Omental fat pad (tissue), 3 donors: ENCODE measurements at regions not wholly inside any gene's neighbourhood (a gene's known extent, or its start where the extent isn't known, plus 50 kb on each side); places are given as distances from the start of the nearest gene placed in this dataset.
"Not testable (repeated sequence)": the region's sequence is repeated elsewhere in the genome, so short reads cannot be mapped to it uniquely, and the experiment has no call there.

ENCODE experiments used
- ATAC-seq: fragments of 150-250 bp; one replicate; pipeline ENCODE4 v1.9.1; 2016; ENCODE audit warnings: mild to moderate bottlenecking, moderate library complexity; ENCODE audit not compliant: low FRiP score
- DNase-seq: peaks from one replicate; pipeline ENCODE4 v3.0.0-alpha.2; 2019; ENCODE audit warnings: low spot score
- CTCF ChIP-seq, 3 donors: fragments of 450-650 bp; IDR thresholded peaks; one replicate each; pipeline ENCODE4 v1.5.1; 2016 to 2017; ENCODE audit warnings: antibody characterized with exemption in 3 of 3, mild to moderate bottlenecking in 3 of 3, moderate library complexity in 2 of 3

DNA sequence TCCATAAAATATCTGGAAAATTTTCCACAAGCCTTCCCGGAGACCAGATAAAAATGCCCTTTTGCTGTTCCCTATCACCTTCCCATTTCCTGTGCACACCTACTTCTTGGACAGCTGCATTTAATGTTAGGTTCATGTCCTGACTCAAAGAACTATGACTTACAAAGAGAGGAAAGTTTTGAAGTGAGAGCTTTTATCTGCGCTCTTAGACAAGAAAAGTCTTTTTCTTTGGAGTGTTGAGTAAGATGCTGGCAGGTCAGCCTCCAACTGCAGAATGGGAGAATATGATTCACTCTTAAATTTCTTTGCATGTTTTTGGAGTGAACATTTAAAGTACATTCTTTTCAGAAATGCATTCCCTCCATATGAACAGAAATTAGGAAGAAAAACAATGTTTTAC lies 147.3 kb upstream of the DPH6 start:
- peak; percentile 50 for ATAC-seq
- DNase-seq = no peak
- no peak for TF ChIP-seq CTCF (IDR thresholded peaks at IDR 0.05)

GRCh38 chr15:35693886-35694285 lies 147.9 kb upstream of the DPH6 start:
- TF ChIP-seq CTCF (IDR thresholded peaks at IDR 0.05) = no peak
- DNase-seq (no peak), ATAC-seq (no peak)

- DNase-seq = no peak
- no peak for ATAC-seq
- TF ChIP-seq CTCF (IDR thresholded peaks at IDR 0.05) = no peak
These were observed 149.0 kb upstream of the DPH6 start for GRCh38 chr15:35695003-35695402.

- ATAC-seq (peak; percentile 83), DNase-seq (no peak)
- TF ChIP-seq CTCF (IDR thresholded peaks at IDR 0.05) = no peak
These were observed 150.8 kb upstream of the DPH6 start for GRCh38 chr15:35696767-35697231.

DNA sequence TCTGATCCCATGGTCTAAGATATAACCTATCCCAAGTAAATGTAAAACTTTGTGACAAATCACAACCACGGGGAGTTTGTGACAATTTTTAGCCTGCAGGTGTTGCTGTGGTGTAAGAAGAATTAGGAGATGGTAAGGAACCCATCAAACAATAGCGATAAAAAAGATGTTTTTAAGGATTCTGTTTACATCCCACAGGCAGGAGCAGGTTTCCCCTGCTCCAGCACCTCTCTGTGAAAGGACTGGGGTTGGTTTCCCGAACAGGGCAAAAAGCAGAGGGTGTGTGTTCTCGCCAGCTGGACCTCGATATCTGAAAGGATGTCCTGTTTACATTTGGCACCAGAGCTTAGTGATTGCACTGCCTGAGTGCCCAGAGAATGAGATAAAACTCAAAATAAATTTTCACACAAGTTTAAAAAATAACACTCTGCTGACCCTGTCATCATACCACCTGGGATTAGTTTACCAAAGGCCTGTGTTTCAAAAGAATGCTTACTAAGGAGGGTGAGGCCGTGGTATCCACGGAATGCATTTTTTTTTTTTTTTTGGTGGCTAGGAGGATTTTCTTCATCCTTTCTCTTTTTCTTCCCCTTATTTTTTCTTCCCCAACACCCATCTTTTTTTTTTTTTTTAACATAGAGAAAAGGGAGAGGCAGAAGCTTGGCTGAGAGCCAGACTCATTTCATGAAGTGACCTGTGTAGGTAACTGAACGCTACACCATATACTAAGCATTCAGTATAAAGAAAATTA lies 151.8 kb upstream of the DPH6 start:
- no peak for DNase-seq
- TF ChIP-seq CTCF (IDR thresholded peaks at IDR 0.05) = no peak
- ATAC-seq = peak; percentile 56

DNA sequence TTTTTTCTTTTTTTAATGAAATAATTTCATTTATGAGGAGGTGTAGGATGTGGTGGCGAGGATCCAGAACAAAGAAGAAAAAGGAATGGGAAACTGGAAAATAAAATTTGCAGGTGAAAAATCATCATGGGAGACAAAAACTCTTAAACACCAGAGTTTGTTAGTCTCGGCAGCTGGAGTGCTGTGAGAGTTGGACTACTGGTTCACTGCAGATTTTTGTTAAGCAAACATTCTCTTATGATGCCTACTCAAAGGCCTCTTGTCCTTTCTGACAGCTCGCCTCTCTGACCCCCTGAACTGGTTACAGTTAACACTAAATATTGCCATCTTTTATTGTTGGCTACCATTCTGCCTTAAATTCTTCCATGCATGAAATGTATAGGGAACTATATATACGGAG lies 152.4 kb upstream of the DPH6 start:
- ATAC-seq = no peak
- DNase-seq = no peak
- TF ChIP-seq CTCF (IDR thresholded peaks at IDR 0.05) = no peak

DNA sequence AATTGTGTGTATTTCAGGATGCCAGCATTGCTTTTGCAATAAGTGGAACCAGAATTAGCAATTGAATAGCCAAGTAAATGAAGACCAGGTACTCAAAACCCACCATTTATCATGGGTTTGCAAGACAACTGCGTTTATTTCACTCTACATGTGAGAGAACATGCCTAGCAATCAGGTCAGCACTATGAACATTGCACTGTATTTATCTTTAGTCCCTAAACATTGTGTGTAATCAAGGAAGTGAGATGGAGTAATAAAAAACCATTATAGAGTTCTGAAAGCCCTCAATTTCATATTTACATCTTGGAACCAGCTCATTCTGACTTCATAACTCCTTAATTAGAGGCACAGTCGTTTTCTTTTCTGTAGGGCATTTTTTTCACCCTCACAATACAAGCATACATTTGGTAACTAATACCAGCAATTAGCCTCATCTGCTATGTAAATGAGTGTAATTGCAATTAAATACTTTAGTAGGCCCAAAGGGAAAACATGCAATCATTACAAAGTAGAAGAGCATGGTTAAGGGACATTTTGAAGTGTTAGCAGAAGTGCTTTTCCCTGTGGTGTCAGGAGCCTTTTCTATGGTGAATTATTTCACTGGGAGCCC lies 153.1 kb upstream of the DPH6 start:
- no peak for DNase-seq
- no peak for ATAC-seq
- TF ChIP-seq CTCF (IDR thresholded peaks at IDR 0.05) = no peak

- DNase-seq, ATAC-seq: not testable (repeated sequence)
These were observed 154.2 kb upstream of the DPH6 start for GRCh38 chr15:35700091-35700593.
